ENCODE measurements at regions not wholly inside any gene's neighbourhood (a gene's known extent, or its start where the extent isn't known, plus 50 kb on each side); places are given as distances from the start of the nearest gene placed in this dataset.
"Not testable (repeated sequence)": the region's sequence is repeated elsewhere in the genome, so short reads cannot be mapped to it uniquely, and the experiment has no call there.

DNA sequence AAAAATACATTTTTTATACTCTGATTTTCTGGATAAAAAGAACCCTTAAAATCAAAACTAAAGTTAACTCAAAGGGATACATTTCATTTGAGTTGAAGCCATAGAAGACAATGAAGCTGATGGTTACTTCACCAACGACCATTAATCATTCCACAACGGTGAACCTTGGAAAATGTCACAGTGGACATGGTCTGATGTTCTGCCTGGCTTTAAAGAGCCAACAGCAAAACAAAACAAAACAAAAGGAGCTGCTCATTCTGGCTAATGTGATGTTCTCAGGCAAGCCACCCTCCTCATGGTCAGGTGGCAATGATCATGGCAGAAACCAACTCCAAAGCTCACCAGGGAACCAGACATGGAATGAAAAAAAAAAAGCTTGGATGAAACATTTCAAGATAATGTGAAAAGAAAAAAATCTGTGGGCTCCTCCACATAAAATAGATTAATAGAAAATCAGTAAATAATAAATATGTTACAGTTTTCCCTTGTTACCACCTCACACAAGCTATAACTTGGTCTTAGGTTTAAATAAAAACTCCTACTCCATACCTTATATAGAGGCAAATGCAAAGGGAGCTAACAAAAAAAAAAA is 90.1 kb upstream of the SERTAD2 start:
- no peak for DNase-seq (ENCODE audit: low read depth in 3 of 3)

- DNase-seq (ENCODE audit: low read depth in 3 of 3), result no peak
Observed at GRCh38 chr2:64745562-64745961, 91.8 kb upstream of the SERTAD2 start.

GRCh38 chr2:64747690-64748091 is 94.0 kb upstream of the SERTAD2 start:
- DNase-seq (ENCODE audit: low read depth in 3 of 3), result not testable (repeated sequence)

GRCh38 chr2:64748147-64748546 is 94.4 kb upstream of the SERTAD2 start:
- no peak for DNase-seq (ENCODE audit: low read depth in 3 of 3)

DNA sequence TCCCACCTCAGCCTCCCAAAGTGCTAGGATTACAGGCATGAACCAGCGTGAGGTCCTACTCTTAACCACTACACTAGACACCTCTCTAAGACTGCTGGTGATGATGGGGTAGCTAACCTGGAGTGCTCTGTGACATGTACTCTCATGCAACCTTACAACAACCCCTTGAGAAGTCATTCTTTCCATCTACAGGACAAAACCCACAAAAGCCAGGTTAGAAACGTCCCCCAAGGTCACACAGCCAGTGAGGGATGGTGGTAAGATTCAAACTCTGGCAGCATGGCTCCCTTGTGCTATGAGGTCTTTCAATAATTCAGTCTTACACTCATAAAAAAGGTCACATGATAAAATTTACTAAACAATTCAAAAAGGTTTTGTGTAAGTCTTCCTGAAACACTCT is 94.8 kb upstream of the SERTAD2 start:
- no peak for DNase-seq (ENCODE audit: low read depth in 3 of 3)

- no peak for DNase-seq (ENCODE audit: low read depth in 3 of 3)
Observed at GRCh38 chr2:64749446-64749845, 95.7 kb upstream of the SERTAD2 start.

DNA sequence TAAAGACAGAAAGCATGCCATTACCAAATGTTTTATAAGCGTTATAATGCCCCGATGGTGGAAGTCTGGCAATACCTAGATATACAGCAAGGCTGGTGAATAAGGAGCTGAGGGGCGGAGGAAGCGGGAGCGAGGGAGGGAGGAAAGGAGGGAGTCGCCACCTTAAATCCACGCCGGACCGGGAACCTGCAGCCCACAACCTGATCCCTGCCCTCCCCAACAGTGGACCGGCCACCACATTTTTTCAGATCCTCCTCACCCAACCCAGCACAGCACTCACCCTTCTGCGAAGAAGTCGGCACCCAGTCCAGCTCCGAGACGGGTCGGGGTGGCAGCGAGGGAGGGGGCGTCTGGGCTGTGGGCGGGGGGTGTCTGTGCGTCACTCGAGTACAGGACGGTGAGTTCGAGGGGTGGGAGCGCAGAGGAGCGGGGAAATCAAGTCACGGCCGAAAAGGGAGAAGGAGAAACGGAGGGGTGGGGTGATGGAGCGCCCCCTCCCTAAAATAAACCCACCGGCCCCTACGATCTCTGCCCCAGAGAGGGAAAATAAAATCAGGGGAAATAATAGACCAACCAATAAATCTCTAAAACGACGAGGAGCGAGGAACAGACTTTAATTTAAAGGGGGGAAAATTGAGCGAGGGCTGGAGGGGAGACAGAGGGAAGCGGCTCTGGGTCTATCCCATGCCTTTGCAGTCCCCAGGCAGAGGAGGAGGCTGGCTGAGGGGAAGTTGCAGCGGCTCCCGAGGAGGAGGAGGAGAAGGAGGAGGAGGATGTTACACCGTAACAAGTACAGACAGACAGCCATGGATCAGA is 96.5 kb upstream of the SERTAD2 start:
- DNase-seq (ENCODE audit: low read depth in 3 of 3), result peak; percentile 23 to 37 (median 32)

DNA sequence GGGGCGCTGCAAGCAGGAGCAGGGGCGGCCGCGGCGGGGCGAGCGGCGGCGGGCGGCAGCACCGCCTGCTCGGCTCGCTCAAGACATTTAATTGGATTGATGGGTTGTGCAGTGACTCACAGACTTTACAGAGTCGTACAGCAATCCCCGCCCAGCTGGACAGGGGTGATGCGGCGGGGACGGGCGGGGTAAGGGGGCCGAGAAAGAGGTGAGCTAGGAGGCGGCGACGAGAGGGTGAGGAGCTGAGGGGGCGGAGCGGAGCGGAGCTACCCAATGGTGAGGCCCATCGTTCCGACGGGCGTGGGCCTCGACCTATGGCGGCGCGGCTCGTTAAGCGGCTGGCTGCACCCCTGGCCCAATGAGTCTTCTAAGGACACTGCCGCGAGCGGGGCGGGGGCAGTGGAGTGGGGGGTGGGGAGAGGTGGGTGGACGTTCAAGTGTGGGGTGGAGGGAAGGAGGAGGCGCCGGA is 97.1 kb upstream of the SERTAD2 start:
- DNase-seq (ENCODE audit: low read depth in 3 of 3), result peak; percentile 90 to 96 (median 96)

- no peak for DNase-seq (ENCODE audit: low read depth in 3 of 3)
Observed at GRCh38 chr2:64751286-64752260, 97.9 kb upstream of the SERTAD2 start.

DNA sequence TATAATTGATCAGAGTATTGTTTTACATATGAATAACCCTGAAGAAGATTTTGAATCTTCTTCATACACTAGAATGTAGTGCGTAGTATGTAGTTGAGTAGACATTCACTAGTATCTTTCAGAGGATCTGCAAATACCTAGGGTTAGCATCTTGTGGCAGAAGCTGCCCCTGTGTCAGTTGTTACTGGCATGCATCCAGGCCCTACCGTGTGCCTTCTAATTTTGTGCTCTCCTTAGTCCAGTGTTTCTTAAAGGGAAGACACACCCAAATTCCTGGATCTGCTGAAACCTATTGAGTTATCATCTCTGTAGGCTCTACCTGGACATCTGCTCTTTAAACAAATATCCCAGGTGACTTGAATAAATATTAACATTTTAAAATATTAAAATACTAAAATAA is 99.7 kb upstream of the SERTAD2 start:
- no peak for DNase-seq (ENCODE audit: low read depth in 3 of 3)

- DNase-seq (ENCODE audit: low read depth in 3 of 3), result no peak
Observed at GRCh38 chr2:64754570-64754969, 100.9 kb upstream of the SERTAD2 start.

DNA sequence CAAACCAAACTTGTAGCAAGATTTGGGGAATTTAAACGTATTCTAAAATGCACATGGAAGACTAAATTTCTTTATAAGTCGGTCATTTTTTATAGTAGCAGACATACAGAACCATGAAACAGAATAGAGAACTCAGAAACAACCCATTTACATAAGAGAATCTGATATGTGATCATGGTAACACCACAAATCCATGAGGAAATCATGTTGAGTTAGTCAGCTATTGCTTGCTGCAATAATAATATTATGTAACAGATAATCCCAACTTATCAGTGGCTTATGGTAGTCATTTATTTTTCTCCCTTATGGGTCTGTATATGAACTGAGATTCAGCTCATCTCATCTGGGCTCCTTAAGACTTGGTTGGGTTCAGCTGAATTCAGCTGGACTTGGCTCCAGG is 103.4 kb upstream of the SERTAD2 start:
- no peak for DNase-seq (ENCODE audit: low read depth in 3 of 3)

GRCh38 chr2:64760128-64760527 is 106.4 kb upstream of the SERTAD2 start:
- no peak for DNase-seq (ENCODE audit: low read depth in 3 of 3)

GRCh38 chr2:64762301-64762997 is 108.7 kb upstream of the SERTAD2 start:
- no peak for DNase-seq (ENCODE audit: low read depth in 3 of 3)

- DNase-seq (ENCODE audit: low read depth in 3 of 3), result no peak
Observed at GRCh38 chr2:64763126-64763525, 109.4 kb upstream of the SERTAD2 start.

DNA sequence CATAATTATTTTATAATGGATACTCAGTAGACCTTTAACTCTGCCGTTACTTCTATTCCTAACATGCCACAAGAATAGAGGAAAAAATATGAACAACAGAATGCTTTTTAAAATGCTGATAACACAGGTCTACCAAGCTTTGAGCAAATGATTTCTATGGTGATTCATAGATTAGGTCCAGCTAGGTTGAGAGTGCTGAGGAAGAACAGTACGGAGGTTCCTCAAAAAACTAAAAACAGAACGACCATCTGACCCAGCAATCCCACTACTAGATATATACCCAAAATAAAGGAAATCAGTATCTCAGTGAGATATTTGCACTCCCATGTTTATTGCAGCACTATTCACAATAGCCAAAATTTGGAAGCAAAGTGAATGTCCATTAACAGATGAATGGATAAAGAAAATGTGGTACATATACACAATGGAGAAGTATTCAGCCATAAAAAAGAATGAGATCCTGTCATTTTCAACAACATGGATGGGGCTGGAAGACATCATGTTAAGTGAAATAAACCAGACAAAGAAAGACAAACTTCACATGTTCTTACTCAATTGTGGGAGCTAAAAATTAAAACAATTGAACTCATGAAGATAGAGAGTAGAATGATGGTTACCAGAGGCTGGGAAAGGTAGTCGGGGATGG is 111.6 kb upstream of the SERTAD2 start:
- DNase-seq (ENCODE audit: low read depth in 3 of 3), result no peak

GRCh38 chr2:64766841-64767669 is 113.3 kb upstream of the SERTAD2 start:
- DNase-seq (ENCODE audit: low read depth in 3 of 3), result no peak

- peak; percentile 57 to 59 (median 59) for DNase-seq (ENCODE audit: low read depth in 3 of 3)
Observed at GRCh38 chr2:64767670-64768468, 114.2 kb upstream of the SERTAD2 start.

- no peak for DNase-seq (ENCODE audit: low read depth in 3 of 3)
Observed at GRCh38 chr2:64768491-64769005, 114.8 kb upstream of the SERTAD2 start.

Measured in stimulated activated CD4-positive, alpha-beta T cell treated with anti-CD3 and anti-CD28 coated beads, TNF-alpha, amount 100 ng/mL, for 4 hours (primary cell).